HT-29 (cell line): ENCODE measurements at regions not wholly inside any gene's neighbourhood (a gene's known extent, or its start where the extent isn't known, plus 50 kb on each side); places are given as distances from the start of the nearest gene placed in this dataset.
A peak's percentile ranks its signal among the peaks of the same experiment; 100 is the strongest.

ENCODE experiments used
- DNase-seq: peaks from one replicate; pipeline ENCODE4 v3.0.0-alpha.2; 2015; ENCODE audit warnings: low spot score

GRCh38 chr16:79334127-79334526 lies 266.4 kb downstream of the MAF start:
- DNase-seq: peak; percentile 19

DNA sequence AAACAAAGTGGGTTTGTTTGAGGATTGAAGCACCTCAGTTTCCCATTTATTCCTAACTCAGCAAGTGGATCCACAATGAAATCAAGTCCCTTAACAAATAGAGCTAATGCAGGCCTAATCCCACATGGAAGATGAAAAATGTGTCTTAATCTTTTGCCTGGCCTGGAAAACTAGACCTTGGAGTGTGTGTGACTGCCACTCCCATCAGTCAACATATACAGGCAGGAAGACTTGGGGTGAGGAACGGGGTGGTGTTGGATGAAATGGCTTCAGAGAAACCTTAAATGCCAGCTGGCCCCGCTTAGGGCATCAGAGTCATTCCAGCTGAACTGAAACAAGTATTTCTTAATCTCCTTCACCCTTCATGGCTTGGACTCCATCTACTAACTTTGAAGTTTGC lies 269.5 kb downstream of the MAF start:
- DNase-seq: no peak

DNA sequence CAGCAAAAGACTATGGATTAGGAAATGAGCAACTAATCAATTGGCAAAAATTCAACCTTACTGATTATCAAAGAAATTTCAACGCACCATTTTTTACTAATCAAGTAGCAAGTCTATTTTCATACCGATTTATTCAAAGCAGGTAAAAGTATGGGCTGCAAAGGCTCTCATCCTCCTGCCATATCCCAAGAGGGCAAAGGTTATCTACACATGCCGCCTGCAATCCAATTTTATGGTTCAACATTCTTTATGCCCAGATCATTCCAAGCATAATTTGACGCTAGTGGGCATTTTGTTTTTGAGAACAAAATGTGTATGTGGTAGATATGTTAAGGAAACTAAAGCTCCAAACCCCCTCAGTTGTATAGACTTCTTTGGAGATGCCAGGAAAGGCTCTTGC lies 270.6 kb downstream of the MAF start:
- no peak for DNase-seq

DNA sequence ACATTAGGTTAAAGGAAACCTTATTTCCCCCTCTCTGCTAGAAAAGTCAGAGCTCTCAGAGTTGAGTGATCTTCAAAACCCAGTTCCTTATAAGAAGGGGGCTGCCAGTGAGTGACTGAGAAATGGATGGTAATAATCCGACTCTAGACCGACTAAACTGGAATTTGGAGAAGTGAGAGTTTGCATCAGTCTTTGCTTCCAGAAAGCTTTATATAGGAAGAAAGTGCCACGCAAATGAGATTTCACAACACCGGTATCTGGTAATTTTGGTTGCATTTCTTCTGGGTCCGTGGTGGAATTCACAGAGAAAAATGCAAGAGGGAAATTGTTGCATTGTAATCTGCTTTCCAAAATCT lies 271.4 kb downstream of the MAF start:
- no peak for DNase-seq

DNA sequence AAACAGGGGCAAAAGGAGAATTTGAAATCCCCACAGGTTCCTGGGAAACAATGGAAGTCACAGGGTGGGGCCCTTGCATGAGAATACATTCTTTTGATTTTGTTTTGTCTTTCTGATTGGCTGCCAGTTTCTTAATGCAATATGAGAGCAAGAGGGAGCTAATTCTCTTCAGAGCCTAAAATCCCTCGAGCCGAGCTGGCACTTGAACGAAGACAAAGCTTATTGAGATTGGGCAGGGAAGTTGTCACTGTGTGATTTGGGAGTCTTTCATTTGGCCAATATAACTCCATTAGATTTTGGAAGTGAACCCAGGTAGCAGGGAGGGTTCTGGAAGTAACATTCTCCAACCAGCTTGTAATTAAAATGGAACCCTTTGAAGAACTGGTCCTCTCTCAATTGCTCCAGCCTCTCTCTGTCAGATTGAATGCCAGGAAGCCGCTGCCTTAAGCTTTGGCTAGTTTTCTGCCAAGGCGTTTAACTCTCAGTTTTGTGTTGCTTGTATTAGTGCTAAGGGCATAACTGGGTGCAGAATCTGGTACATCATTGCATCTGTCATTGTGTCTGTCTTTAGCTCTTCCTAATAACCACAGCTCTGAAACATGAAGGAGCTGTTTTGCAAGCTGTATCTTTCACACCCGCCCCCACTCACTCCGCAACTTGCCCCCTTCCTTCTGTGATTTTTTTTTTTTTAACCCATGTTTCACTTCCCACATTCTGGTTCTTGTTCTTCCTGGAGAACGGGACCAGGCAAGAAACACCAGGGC lies 272.0 kb downstream of the MAF start:
- no peak for DNase-seq

DNA sequence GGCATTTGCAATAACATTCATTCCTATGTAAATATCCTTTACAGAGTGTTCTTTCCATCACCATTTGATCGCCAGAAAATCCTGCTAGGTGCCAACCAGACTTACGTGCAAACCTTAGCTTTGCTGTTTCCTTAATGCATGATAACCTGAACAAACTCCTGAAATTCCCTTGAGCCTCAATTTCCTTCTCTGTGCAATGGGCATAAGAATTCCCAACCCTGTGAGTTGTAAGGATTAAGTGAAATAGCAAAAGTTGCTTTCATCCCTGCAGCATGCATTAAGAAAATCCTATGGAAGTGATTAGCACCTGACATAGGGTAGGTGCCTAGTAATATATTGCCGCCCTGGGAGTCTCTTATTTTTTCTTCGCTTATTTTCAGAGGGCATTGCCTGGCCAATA lies 272.7 kb downstream of the MAF start:
- DNase-seq: no peak

- no peak for DNase-seq
Measured at GRCh38 chr16:79326549-79326948, 274.0 kb downstream of the MAF start.

- no peak for DNase-seq
Measured at GRCh38 chr16:79325226-79325945, 275.2 kb downstream of the MAF start.

DNA sequence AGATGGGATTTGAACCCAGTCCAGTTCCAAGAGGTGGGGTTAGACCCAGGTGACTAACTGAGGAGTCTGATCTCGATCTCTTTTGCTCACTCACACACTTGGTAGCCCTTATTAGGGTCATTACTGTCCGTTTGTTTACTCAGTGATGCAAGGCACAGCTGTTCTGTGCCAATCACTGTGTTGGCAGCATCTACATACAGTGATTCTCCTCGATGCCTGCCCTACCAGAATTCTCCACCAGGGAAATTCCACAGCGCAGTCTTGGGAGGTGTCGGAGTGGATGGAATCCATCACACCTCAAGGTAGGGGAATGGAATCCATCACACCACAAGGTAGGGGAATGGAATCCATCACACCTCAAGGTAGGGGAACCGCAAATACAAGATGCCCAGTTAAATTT lies 279.6 kb downstream of the MAF start:
- DNase-seq: no peak

GRCh38 chr16:79318143-79318899 lies 282.2 kb downstream of the MAF start:
- DNase-seq: no peak

DNA sequence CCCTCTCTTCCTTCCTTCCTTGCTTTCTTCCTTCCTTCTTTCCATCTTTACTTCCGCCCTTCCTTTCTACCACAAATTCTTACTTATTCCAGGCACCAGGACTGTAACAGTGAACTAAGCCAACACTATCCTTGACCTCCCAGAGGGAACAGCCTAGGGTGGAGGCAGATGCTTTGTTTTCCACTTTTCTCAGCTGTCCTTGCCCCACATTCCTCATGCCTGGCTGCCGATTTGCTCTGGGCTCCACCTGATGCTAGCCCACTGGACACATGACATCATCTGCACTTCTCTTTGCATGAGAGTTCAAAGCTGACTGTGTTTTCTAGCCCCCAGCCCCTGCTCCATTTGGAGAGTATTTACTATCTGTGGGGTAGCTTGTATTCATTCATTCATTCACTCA lies 283.0 kb downstream of the MAF start:
- DNase-seq: no peak

DNA sequence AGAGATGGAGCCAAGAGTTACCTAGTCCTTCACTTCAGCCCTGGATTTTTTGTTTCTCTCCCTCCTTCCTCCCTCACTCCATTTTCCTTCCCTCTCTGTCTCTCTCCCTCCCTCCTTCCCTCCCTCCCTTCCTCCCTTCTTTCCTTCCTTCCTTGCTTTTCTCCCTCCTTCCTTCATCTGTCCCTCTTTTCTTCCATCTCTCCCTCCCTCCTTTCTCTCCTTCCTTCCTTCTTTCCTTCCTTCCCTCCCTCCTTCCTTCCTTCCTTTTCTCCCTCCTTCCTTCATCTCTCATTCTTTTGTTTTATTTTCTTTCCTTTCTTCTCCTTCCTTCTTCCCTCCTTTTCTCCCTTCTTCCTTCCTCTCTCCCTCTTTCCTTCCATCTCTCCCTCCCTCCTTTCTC lies 283.5 kb downstream of the MAF start:
- no peak for DNase-seq

DNA sequence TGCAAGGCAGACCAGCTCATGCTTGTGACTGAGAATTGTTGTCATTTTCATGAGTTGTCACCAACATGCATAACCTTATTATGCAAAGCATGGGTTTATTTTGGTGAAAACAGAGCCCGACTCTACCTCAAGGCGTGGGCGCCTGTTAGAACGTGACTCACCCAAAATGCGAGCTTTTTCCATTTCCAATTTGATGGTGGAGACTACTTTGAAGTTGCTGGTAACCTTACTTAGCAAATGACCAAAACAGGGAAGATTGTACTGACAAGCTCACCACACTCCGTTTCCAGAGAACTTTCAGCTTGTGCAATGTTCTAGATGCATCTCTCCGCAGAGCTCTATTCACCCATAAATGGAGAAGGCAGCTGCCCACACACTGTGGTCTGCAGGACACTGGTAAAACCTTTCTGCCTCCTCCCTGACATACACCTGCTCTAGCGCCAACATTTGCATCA lies 284.5 kb downstream of the MAF start:
- DNase-seq: no peak

DNA sequence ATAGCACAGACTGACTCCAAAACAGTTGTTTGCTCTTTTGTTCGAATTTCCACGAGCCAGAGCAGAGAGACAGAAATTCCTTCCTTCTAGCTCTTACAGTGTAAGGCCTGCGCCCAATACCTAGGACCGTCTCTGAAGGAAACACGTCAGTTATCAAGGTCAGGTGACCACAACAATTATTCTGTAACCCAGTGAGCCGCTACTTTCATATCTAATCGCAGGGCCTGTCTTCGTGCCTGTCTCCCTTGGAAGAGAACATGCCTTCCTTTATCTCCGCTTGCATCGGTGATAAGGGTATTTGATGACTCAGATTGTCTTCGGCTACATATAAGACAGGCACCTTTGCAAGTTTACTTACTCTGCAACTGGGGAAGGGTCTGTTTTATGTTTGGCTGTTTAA lies 288.0 kb downstream of the MAF start:
- DNase-seq: no peak

DNA sequence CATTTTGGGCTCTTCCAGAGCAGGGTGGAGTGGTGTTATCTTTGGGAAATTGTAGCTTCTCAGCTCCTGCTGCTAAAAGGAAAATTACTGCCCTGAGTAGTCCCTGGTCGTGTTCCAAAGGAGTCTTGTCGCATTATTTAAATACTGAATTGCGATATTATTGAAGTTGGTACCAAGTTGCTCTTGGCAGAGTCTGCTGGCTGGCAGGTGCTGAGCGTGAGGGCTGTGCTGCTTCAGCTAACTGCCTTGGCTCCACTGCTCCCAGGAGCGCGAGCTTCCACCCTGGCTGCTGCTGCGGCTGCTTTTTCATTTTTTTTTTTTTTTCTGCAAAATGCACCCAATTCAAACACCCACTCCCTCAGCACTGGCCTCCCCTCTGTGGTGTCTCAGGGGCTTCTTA lies 289.8 kb downstream of the MAF start:
- DNase-seq: no peak

GRCh38 chr16:79309606-79310005 lies 290.9 kb downstream of the MAF start:
- DNase-seq: no peak

DNA sequence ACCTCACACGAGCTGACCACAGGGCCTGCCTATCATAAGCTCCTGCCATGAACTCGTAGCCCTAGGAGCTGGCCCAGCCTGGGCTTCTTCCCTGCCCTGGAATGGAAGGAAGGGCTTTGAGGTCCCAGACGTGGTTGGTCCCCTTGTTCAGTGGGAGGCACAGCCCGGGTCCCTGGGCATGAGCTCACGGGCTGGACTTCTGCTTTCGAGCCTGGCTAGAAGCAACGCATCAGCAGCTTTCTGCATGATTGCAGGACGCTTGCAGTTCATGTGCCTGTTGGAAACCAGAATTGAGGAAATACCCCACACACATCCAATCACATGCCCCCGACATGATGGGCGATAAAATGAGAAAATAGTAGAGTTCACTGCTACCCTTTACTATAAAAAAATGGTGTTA lies 293.3 kb downstream of the MAF start:
- no peak for DNase-seq

GRCh38 chr16:79305074-79305473 lies 295.5 kb downstream of the MAF start:
- no peak for DNase-seq

DNA sequence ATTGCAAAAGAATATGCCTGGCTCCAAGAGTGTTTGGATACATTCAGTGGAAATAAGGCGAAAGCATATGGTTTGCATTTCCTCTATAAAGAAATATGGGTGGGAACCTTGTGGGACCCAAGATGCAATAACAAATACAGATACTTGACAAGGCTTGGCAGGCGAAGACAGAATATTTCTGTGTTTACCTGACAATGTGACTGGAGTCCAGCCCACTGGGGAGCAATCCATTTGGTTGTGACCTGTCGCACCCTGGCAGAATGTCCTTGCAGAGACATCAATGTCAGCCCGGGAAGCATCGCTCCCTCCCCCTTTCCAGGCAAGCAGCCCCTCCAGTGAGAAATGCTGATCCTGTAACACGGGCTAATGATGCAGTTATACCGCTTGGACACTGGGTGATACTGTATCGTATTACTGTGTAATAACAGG lies 296.6 kb downstream of the MAF start:
- no peak for DNase-seq

GRCh38 chr16:79303206-79303605 lies 297.3 kb downstream of the MAF start:
- no peak for DNase-seq

DNA sequence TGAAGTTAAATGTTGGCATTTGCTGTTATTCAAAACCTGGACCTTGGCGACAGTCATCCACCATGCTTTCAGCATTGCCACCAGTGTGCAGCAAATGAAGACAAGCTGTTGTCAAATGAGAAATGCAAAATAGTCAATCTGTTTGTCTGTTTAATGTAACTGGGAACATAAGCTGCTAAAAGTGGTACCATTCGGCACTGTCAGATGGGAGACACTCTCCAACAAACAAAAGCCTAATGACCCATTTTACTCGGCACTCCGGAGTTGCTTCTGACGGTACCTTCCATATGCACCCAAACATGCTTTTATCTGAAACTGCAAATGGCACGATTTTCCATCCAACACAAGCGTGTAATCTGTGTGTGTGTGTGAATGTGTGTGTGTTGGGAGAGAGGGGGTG lies 297.8 kb downstream of the MAF start:
- no peak for DNase-seq

DNA sequence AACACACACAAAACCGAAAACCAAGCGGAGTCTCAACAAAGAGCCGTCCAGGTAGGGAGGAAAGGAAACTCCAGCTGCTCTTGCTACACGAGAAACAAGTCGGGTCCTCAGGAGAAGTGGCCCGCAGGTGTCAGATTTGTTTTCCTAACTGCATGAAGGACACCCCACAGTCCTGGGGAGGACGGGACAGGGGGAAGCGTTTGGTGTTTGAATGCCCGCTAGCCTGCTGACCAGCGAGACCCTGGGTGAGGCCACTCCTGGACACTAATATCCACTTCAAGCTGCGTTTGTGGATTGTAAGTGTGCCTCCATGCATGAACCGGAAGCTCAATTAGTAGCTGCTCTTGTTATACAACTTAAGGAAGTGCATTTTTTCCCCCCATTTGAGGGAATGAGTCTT lies 299.5 kb downstream of the MAF start:
- no peak for DNase-seq
